Fibroblast of lung (primary cell): ENCODE measurements at regions not wholly inside any gene's neighbourhood (a gene's known extent, or its start where the extent isn't known, plus 50 kb on each side); places are given as distances from the start of the nearest gene placed in this dataset.

Experiments used
- DNase-seq, 2 donors: peaks; one replicate each; pipeline versions ENCODE4 v3.0.0 to v3.0.0-alpha.2; 2010; ENCODE audit warnings: low read depth in 2 of 2
- H2AFZ ChIP-seq: 2 replicates; pipeline ENCODE4 v1.5.1; 2012; ENCODE audit warnings: low read length, control low read depth, inconsistent platforms
- H3K27ac ChIP-seq: 2 replicates; pipeline ENCODE4 v1.5.1; 2011; ENCODE audit warnings: low read length, control low read depth; ENCODE audit not compliant: insufficient read depth
- H3K27me3 ChIP-seq: 2 replicates; pipeline ENCODE4 v1.5.1; 2011; ENCODE audit warnings: mild to moderate bottlenecking, low read length; ENCODE audit not compliant: control insufficient read depth, insufficient read depth
- H3K36me3 ChIP-seq: 2 replicates; pipeline ENCODE4 v1.5.1; 2011; ENCODE audit warnings: low read length; ENCODE audit not compliant: control insufficient read depth, insufficient read depth
- H3K4me1 ChIP-seq: 2 replicates; pipeline ENCODE4 v1.5.1; 2011; ENCODE audit warnings: low read length; ENCODE audit not compliant: control insufficient read depth, insufficient read depth; ENCODE audit errors: extremely low read depth
- H3K4me2 ChIP-seq: 2 replicates; pipeline ENCODE4 v1.5.1; 2011; ENCODE audit warnings: low read length, control low read depth; ENCODE audit not compliant: insufficient read depth; ENCODE audit errors: extremely low read depth
- H3K4me3 ChIP-seq, 4 experiments: fragments of 200-600 bp in 1 of 4; sonication (generic) in 1 of 4; replicated peaks in 1 of 4; 2 replicates each; pipeline ENCODE4 v1.5.1; 2011 to 2016; ENCODE audit warnings: low read length in 4 of 4, low read depth in 3 of 4, mild to moderate bottlenecking in 3 of 4, control low read depth in 2 of 4, inconsistent platforms in 1 of 4, mixed read lengths in 1 of 4; ENCODE audit not compliant: insufficient read depth in 1 of 4; ENCODE audit errors: control extremely low read depth in 1 of 4
- H3K79me2 ChIP-seq: 2 replicates; pipeline ENCODE4 v1.5.1; 2012; ENCODE audit warnings: mild to moderate bottlenecking, low read length, inconsistent platforms; ENCODE audit not compliant: control insufficient read depth, insufficient read depth
- H3K9ac ChIP-seq: 2 replicates; pipeline ENCODE4 v1.5.1; 2011; ENCODE audit warnings: mild to moderate bottlenecking, low read length, control low read depth; ENCODE audit not compliant: insufficient read depth
- H3K9me3 ChIP-seq: 2 replicates; pipeline ENCODE4 v1.5.1; 2012; ENCODE audit warnings: low read depth, low read length; ENCODE audit not compliant: control insufficient read depth, insufficient read depth
- H4K20me1 ChIP-seq: 2 replicates; pipeline ENCODE4 v1.5.1; 2011; ENCODE audit warnings: low read length; ENCODE audit not compliant: control insufficient read depth, insufficient read depth; ENCODE audit errors: extremely low read depth
- CTCF ChIP-seq, 2 donors: IDR thresholded peaks in 1 of 2; conservative IDR thresholded peaks in 1 of 2; 1 replicate in 1 of 2; 2 replicates in 1 of 2; pipeline ENCODE4 v1.5.1; 2011 to 2012; ENCODE audit warnings: low read length in 2 of 2, control low read depth in 1 of 2, inconsistent platforms in 1 of 2, low read depth in 1 of 2, mild to moderate bottlenecking in 1 of 2
- EZH2 ChIP-seq: IDR thresholded peaks from 2 replicates; pipeline ENCODE4 v1.5.1; 2012; ENCODE audit warnings: low read length, control low read depth, mild to moderate bottlenecking; ENCODE audit errors: missing control alignments

- H3K4me1 ChIP-seq: no peaks in the 10 kb centered on the region
- no peak overlapping the region for H3K4me2 ChIP-seq
- no peak overlapping the region for H3K4me3 ChIP-seq
- H3K36me3 ChIP-seq: no peaks in the 10 kb centered on the region
- H3K27ac ChIP-seq: no peak overlapping the region
- H4K20me1 ChIP-seq: no peaks in the 10 kb centered on the region
- no peak for DNase-seq
- H2AFZ ChIP-seq: no peak overlapping the region
- H3K9me3 ChIP-seq: no peaks in the 10 kb centered on the region
- no peak for TF ChIP-seq CTCF (conservative IDR thresholded peaks at IDR 0.05 in 1 of 2, IDR thresholded peaks at IDR 0.05 in 1 of 2; ENCODE audit: low read depth in 1 of 2, low read length in 2 of 2)
- no peak for TF ChIP-seq EZH2
- H3K79me2 ChIP-seq: no peaks in the 10 kb centered on the region
- peaks cover 8% of the 10 kb centered on the region for H3K27me3 ChIP-seq
- H3K9ac ChIP-seq: no peak overlapping the region
These were observed 107.3 kb upstream of the TRPM1 start for GRCh38 chr15:31208817-31209216.

- H3K79me2 ChIP-seq: no peaks in the 10 kb centered on the region
- TF ChIP-seq EZH2 (no peak), CTCF (conservative IDR thresholded peaks at IDR 0.05 in 1 of 2, IDR thresholded peaks at IDR 0.05 in 1 of 2; ENCODE audit: low read depth in 1 of 2, low read length in 2 of 2) (no peak)
- no peak overlapping the region for H3K9ac ChIP-seq
- no peaks in the 10 kb centered on the region for H3K36me3 ChIP-seq
- H3K4me3 ChIP-seq: no peak overlapping the region
- no peak overlapping the region for H3K27ac ChIP-seq
- H3K27me3 ChIP-seq: peaks cover 5% of the 10 kb centered on the region
- H4K20me1 ChIP-seq: no peaks in the 10 kb centered on the region
- no peak for DNase-seq
- H3K4me2 ChIP-seq: no peak overlapping the region
- no peak overlapping the region for H2AFZ ChIP-seq
- peaks cover 6% of the 10 kb centered on the region for H3K4me1 ChIP-seq
- no peaks in the 10 kb centered on the region for H3K9me3 ChIP-seq
These were observed 109.8 kb upstream of the TRPM1 start for GRCh38 chr15:31211353-31211752.

- Histone ChIP-seq H3K27me3 (peaks cover 3% of the 10 kb centered on the region), H3K9me3 (no peaks in the 10 kb centered on the region), H3K4me3 (no peak overlapping the region), H4K20me1 (no peaks in the 10 kb centered on the region), H3K27ac (no peak overlapping the region), H3K79me2 (no peaks in the 10 kb centered on the region), H3K9ac (no peak overlapping the region), H3K4me2 (no peak overlapping the region), H3K4me1 (peaks cover 6% of the 10 kb centered on the region), H2AFZ (no peak overlapping the region), H3K36me3 (no peaks in the 10 kb centered on the region)
- peak in 1 of 2 donors; percentile 37 for DNase-seq
- TF ChIP-seq EZH2: no peak
- TF ChIP-seq CTCF (conservative IDR thresholded peaks at IDR 0.05 in 1 of 2, IDR thresholded peaks at IDR 0.05 in 1 of 2; ENCODE audit: low read depth in 1 of 2, low read length in 2 of 2): no peak
These were observed 111.0 kb upstream of the TRPM1 start for GRCh38 chr15:31212326-31213080.
